Neural progenitor cell (in vitro differentiated cells): ENCODE measurements at regions not wholly inside any gene's neighbourhood (a gene's known extent, or its start where the extent isn't known, plus 50 kb on each side); places are given as distances from the start of the nearest gene placed in this dataset.

Experiments used
- CTCF ChIP-seq: fragments of 200-600 bp; sonication (generic); IDR thresholded peaks from 2 replicates; pipeline ENCODE4 v1.5.1; 2017; ENCODE audit warnings: antibody characterized with exemption, mild to moderate bottlenecking
- EZH2 ChIP-seq: fragments of 200-600 bp; sonication (generic); IDR thresholded peaks from 2 replicates; pipeline ENCODE4 v1.6.1; 2017; ENCODE audit warnings: antibody characterized with exemption, mild to moderate bottlenecking, moderate library complexity
- EZH2phosphoT487 ChIP-seq: fragments of 200-600 bp; sonication (generic); IDR thresholded peaks from 2 replicates; pipeline ENCODE4 v1.6.1; 2017; ENCODE audit warnings: antibody characterized with exemption

- TF ChIP-seq CTCF = peak; percentile 73
- no peak for TF ChIP-seq EZH2phosphoT487
- no peak for TF ChIP-seq EZH2
Measured at GRCh38 chr1:175824079-175824478, 80.7 kb upstream of the TNR start.
